Ascending aorta (tissue), 2 donors: ENCODE measurements at regions not wholly inside any gene's neighbourhood (a gene's known extent, or its start where the extent isn't known, plus 50 kb on each side); places are given as distances from the start of the nearest gene placed in this dataset.
"Not testable (repeated sequence)": the region's sequence is repeated elsewhere in the genome, so short reads cannot be mapped to it uniquely, and the experiment has no call there.

Source experiments
- DNase-seq, 2 donors: peaks; one replicate each; pipeline ENCODE4 v3.0.0-alpha.2; 2019; ENCODE audit warnings: low spot score in 2 of 2
- H3K27ac ChIP-seq, 2 donors: fragments of 200-600 bp; sonication (generic); one replicate each; pipeline ENCODE4 v1.5.1; 2016 to 2017; ENCODE audit warnings: mild to moderate bottlenecking in 1 of 2
- H3K27me3 ChIP-seq: fragments of 200-600 bp; sonication (generic); one replicate; pipeline ENCODE4 v1.5.1; 2017
- H3K36me3 ChIP-seq, 2 donors: fragments of 200-600 bp; sonication (generic); one replicate each; pipeline ENCODE4 v1.5.1; 2016
- H3K4me1 ChIP-seq, 2 donors: fragments of 200-600 bp; sonication (generic); one replicate each; pipeline ENCODE4 v1.5.1; 2016 to 2017; ENCODE audit warnings: mild to moderate bottlenecking in 1 of 2
- H3K4me3 ChIP-seq, 2 donors: fragments of 200-600 bp; sonication (generic); one replicate each; pipeline ENCODE4 v1.5.1; 2016 to 2017; ENCODE audit warnings: mild to moderate bottlenecking in 1 of 2
- H3K9me3 ChIP-seq, 2 donors: fragments of 200-600 bp; sonication (generic); one replicate each; pipeline ENCODE4 v1.5.1; 2016
- intact Hi-C: fragments of 100-400 bp; cut with DNase I; formaldehyde crosslinking; loops from one replicate; pipeline ENCODE4 v1.15.1; 2023
- TF ChIP-seq, protein P1 (sequence below), 3 experiments: fragments of 200-600 bp in 2 of 3; fragments of 450-650 bp in 1 of 3; sonication (generic) in 2 of 3; IDR thresholded peaks; one replicate each; pipeline ENCODE4 v1.5.1; 2016 to 2019; ENCODE audit warnings: antibody characterized with exemption in 3 of 3, mild to moderate bottlenecking in 1 of 3, moderate library complexity in 1 of 3

DNA sequence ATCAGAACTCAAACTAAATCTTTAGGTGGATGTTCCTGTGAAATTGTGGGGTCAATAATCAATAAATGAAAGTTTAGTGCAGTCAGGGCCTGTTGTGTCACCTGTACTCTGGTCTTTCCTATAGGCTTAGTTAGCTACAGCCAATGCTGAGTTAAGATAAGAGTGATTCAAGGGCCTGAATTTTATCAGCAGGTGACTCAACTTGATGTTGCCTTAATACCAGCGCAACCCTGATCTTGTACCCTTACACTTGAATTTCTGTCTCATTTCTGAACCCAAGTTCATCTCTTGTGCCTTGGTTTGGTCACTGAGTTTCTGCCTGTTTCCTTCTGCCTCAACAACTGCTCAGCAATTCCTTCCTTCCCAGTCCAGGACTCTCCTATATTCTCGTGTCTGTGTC lies 157.0 kb upstream of the E2F7 start:
- no peak for DNase-seq
- H3K27me3 ChIP-seq = no peaks in the 10 kb centered on the region
- no peaks in the 10 kb centered on the region for H3K36me3 ChIP-seq
- H3K9me3 ChIP-seq = no peaks in the 10 kb centered on the region
- intact Hi-C loops = no loop called here
- H3K4me3 ChIP-seq = no peak overlapping the region
- TF ChIP-seq, protein P1, sequence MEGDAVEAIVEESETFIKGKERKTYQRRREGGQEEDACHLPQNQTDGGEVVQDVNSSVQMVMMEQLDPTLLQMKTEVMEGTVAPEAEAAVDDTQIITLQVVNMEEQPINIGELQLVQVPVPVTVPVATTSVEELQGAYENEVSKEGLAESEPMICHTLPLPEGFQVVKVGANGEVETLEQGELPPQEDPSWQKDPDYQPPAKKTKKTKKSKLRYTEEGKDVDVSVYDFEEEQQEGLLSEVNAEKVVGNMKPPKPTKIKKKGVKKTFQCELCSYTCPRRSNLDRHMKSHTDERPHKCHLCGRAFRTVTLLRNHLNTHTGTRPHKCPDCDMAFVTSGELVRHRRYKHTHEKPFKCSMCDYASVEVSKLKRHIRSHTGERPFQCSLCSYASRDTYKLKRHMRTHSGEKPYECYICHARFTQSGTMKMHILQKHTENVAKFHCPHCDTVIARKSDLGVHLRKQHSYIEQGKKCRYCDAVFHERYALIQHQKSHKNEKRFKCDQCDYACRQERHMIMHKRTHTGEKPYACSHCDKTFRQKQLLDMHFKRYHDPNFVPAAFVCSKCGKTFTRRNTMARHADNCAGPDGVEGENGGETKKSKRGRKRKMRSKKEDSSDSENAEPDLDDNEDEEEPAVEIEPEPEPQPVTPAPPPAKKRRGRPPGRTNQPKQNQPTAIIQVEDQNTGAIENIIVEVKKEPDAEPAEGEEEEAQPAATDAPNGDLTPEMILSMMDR (IDR thresholded peaks at IDR 0.05) = no peak
- H3K27ac ChIP-seq = no peak overlapping the region
- H3K4me1 ChIP-seq = no peaks in the 10 kb centered on the region

GRCh38 chr12:77220586-77220985 lies 155.2 kb upstream of the E2F7 start:
- Histone ChIP-seq H3K4me1 (no peaks in the 10 kb centered on the region), H3K27ac (no peak overlapping the region), H3K4me3 (no peak overlapping the region), H3K27me3 (no peaks in the 10 kb centered on the region), H3K9me3 (no peaks in the 10 kb centered on the region), H3K36me3 (no peaks in the 10 kb centered on the region)
- TF ChIP-seq, protein P1 (IDR thresholded peaks at IDR 0.05) = no peak
- no peak for DNase-seq
- intact Hi-C loops = no loop called here

- H3K36me3 ChIP-seq = no peaks in the 10 kb centered on the region
- no peak overlapping the region for H3K27ac ChIP-seq
- TF ChIP-seq, protein P1 (IDR thresholded peaks at IDR 0.05) = no peak
- no peak overlapping the region for H3K4me3 ChIP-seq
- no peaks in the 10 kb centered on the region for H3K27me3 ChIP-seq
- no peaks in the 10 kb centered on the region for H3K4me1 ChIP-seq
- no peak for DNase-seq
- intact Hi-C loops = no loop called here
- no peaks in the 10 kb centered on the region for H3K9me3 ChIP-seq
Observed at GRCh38 chr12:77218278-77218677, 152.9 kb upstream of the E2F7 start.

DNA sequence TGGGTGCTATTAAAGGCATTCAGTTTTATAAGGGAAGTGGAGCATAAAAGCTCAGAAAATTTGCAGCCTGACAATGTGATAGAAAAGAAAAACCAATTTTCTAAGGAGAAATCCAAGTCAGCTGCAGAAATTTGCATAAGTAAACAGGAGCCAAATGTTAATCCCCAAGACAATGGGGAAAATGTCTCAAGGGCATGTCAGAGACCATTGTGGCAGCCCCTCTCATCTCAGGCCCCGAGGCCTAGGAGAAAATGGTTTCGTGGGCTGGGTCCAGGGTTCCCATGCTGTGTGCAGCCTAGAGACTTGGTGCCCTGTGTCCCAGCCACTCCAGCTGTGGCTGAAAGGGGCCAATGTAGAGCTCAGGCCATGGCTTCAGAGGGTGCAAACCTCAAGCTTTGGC lies 150.8 kb upstream of the E2F7 start:
- H3K9me3 ChIP-seq, H3K4me1 ChIP-seq, H3K27me3 ChIP-seq, H3K36me3 ChIP-seq, H3K4me3 ChIP-seq, DNase-seq, intact Hi-C loops, H3K27ac ChIP-seq: not testable (repeated sequence)

GRCh38 chr12:77214136-77214535 lies 148.8 kb upstream of the E2F7 start:
- intact Hi-C loops = no loop called here
- Histone ChIP-seq H3K27me3 (no peaks in the 10 kb centered on the region), H3K9me3 (no peaks in the 10 kb centered on the region), H3K36me3 (no peaks in the 10 kb centered on the region), H3K4me1 (no peaks in the 10 kb centered on the region), H3K27ac (no peak overlapping the region), H3K4me3 (no peak overlapping the region)
- no peak for DNase-seq
- TF ChIP-seq, protein P1 (IDR thresholded peaks at IDR 0.05) = no peak

GRCh38 chr12:77213319-77213718 lies 147.9 kb upstream of the E2F7 start:
- no peak for DNase-seq
- no peak overlapping the region for H3K27ac ChIP-seq
- H3K27me3 ChIP-seq = no peaks in the 10 kb centered on the region
- no peaks in the 10 kb centered on the region for H3K4me1 ChIP-seq
- TF ChIP-seq, protein P1 (IDR thresholded peaks at IDR 0.05) = no peak
- intact Hi-C loops = no loop called here
- no peak overlapping the region for H3K4me3 ChIP-seq
- H3K36me3 ChIP-seq = no peaks in the 10 kb centered on the region
- no peaks in the 10 kb centered on the region for H3K9me3 ChIP-seq
